Kidney tubule cell (primary cell): ENCODE measurements at regions not wholly inside any gene's neighbourhood (a gene's known extent, or its start where the extent isn't known, plus 50 kb on each side); places are given as distances from the start of the nearest gene placed in this dataset.
"Not testable (repeated sequence)": the region's sequence is repeated elsewhere in the genome, so short reads cannot be mapped to it uniquely, and the experiment has no call there.

Experiments used
- DNase-seq: peaks from one replicate; pipeline ENCODE4 v3.0.0-alpha.2; 2018; ENCODE audit warnings: low spot score

DNA sequence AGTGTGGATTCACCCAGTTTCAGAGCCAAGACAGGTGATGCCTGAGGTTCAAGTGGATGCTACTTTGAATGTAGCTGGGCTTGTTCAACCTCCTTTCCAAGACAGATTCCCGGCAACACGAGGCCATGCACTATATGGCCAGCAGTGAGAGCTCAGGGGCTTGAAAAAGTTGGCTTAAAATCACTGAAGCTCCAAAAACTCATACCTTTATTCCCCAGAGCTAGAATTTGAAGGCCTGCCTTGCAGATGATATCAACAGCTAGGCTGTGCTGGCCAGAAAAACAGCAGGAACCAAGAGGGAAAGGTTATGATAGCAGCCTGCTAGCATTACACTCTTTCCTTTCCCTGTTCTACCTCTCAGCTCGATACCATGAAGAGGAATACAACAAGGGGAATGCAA lies 120.2 kb upstream of the DAB2 start:
- DNase-seq, result no peak

DNA sequence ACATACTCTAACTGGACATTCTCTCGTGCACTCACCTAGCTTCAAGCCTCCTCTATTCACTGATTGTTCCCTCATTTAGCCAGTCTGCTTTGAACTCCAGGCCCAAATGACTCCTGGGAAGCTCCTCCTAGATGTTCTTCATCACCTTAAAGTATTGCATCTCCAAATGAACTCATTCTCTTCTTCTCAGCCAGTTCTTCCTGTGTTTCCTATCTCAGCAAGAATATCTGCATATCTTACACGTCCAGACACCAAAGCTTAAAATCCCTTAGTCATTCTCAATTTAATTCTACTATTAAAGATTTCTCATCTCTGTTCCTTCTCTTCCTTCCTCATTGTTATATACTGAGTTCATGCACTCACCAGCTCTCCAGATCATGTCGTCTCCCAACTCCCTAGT lies 118.6 kb upstream of the DAB2 start:
- DNase-seq, result peak; percentile 66

DNA sequence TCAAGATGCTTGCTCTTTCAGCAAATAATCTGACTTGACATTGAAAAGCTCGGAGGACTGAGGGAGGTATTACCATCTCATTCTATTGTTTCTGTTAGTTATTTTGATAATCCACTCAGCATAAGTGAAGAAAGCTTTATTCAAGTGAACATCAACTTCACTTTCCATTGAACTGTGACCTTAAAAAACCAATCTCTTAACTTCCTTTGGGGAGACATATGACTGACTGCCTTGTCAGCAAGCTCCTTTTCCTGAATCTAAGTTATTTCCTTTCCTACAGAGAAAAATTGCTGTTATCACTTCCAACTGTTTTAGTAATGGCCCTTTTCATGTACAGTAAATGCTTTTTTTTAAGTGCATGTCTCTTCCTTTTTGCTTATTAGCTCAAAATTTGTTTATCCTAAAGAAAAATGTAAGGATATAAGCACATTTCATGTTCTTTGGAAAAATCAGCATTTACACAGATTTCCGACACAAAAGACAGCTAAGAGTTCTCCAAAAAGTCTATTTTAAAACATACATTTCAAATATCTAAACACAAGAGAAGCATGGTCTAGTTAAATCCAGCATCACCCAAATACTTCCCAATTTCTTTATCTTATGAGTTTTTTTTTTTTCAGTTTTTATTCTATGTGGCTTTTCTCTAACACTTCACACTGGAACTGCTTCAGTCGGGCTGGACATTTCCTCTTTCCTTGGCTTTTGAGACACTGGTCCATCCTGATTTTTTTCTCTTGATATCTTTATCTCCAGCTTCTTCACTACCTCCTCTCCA lies 117.9 kb upstream of the DAB2 start:
- no peak for DNase-seq

DNA sequence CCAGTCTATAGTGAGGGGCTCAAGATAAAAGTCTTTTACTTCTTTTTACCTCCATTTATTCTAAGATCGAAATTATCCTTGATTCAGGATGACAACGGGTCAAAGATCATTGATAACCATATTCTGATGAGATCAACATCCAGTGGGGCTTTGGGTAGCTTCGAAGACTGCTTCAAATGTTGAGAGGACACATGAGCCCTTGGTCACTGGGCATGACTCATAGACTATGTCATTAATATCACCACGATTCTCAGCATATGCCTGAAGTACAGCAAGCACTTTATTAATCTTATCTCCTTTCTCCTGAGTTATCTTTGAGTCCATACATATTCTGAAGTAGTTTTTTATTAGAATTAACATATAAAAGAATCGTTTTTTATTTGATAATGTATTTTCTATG lies 117.1 kb upstream of the DAB2 start:
- no peak for DNase-seq

DNA sequence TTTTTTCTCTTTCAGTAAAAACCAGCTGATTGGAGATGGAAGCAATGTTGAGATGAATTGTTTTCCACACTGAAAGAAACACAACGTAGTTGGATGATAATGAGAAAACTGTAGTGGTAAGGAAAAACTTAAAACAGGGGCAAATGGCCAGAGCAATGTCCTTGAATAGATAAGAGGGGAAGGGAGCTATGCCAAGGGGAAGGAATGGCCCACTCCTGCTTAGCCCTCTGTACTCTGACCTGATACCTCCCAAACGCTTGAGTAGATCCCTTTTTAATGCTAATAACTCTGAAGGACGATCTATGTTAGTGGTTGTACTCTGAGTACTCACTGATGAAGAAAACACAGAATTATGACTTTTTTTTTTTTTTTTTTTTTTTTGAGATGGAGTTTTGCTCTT lies 114.7 kb upstream of the DAB2 start:
- no peak for DNase-seq

DNA sequence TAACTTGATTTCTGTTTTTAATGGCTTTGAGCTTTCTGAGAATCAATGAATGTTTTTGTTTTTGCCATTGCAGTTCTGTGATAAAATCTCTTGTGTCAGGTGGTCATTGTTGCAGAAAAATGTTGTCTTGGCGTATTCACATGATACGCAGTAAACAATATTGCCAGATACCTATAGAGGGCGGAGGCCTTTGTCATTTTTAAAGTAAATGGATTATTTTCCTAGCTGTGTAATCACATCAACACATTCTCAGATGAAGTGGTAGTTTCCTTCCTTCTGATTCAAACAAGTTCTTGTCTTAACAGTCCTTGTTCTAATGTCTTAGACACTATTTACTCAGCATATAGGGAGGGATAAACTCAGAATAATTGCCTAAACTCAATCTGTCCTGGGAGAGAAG lies 109.9 kb upstream of the DAB2 start:
- no peak for DNase-seq

DNA sequence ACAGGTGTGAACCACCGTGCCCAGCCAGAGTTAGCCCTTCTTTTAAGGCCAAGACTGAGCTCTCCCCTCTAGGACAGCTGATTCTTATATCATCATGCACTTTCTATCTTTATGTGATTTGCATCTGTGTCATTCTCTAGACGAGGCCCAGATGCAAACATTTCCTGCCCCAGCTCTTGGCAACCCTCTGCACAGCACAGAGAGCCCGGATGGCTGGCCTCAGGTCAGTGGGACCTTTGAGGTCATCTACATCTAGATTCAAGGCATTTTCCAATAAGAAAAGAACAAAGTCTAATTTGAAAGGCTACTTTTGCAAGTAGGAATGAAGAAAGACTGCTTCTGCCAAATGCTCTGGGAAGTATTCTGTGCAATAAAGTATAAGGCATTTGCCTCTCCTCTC lies 109.0 kb upstream of the DAB2 start:
- DNase-seq, result no peak

DNA sequence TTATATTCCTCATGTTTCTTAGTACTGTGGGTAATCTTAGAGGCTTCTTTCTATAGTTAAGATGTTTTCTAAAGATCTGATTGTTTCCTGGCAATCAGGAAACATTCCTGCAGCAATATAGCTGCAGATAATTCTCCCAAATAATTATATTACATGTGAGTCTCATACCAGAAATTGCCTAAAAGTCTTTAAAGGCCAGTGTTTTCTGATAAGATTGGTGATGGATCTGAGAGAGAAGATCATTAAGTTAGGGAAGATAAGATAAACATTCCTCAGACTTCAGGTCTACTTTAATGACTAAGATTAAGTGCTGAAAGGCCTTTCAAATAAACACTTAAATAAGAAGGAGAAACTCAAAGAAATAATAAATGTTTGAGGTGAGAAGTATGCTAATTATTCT lies 107.7 kb upstream of the DAB2 start:
- no peak for DNase-seq

DNA sequence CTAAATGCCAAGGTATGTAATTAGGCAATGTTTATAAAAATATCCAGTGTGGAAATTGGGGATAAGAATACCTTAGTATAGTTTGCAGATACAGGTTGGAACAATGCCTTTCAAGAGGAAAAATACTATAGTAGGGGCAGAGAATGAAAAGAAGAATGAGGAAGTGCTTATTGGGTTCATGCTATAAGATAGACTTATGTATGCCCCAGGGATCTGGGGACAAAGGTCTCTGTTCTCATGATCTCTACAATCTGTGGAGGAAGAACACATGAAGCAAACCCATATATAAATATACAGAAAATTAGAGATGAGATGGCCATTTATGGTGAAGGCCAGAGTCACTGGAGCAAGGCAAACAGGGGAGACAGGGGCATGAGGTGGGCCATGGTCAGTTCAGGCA lies 106.5 kb upstream of the DAB2 start:
- no peak for DNase-seq

DNA sequence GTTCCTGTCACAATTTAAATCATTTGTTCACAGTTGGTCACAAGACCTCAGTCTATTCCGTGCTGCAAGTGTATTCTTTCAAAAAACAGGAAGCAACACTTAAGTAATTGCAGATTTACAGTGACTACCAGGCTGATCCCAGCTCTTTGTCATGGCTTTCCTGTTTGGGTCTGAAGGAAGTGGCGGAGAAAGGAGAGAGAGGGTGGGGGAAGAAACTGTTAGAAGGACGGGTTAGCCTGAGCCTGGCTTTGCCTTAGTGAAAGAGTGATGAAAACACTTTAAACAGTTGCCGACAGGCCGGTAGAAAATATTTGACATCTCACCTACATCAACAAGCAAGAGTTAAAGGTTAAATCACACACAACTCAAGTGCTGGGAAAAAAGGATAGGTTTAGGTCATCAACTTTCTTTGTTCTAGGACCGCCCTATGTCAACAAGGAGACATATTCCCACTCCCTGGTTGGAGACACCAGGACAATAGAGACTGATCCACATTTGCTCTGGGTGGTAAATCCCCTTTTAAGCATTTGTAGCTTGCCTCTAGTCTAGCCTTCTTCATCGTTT lies 102.2 kb upstream of the DAB2 start:
- DNase-seq, result no peak

DNA sequence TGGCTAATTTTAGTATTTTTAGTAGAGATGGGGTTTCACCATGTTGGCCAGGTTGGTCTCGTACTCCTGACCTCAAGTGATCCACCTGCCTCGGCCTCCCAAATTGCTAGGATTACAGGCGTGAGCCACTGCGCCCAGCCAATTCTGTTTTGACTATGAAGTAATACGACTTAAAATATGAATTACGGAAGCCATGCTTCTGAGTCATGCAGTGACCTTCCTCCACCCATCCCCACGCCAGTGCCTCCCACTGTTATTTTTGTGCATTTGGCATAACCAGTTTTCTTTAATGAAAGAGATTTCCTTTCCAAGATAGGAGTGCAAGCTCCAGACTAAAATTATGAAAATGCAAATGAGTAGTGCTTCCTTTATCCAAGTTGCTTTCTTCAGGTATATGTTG lies 101.0 kb upstream of the DAB2 start:
- not testable (repeated sequence) for DNase-seq

DNA sequence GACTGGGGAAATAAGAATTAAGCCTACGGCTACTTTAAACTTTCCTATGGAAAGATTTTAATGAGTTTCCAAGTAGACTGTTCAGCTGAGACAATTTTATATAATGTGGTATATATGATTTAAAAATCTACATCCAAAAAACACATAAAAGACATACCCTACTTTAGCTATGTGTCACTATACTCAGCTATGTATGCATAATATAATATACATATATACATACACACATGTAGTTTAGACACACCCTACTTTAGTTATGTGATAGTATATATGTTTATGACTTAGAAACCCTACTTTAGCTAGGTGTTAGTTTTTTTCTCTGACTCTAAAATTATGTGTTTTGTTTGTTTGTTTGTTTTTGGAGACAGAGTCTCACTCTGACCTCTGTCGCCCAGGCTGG lies 100.5 kb upstream of the DAB2 start:
- DNase-seq, result no peak

DNA sequence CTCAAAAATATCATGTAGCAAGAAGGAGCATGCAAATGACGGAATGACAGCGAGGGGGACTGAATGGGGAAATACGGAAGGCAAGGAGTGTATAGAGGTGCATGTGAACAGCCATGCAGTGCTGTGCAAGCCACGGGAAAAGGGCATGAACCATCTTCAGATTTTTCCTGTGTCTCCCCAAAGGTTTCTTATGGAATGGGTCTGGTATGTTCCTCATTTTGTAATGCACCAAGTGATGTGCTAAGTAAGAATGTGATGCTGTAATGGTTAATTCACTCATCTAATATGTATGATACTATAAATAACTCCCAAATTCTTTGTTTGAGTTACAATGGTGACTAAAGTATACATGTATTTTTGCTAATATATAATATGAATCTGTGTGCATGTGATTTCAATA lies 99.0 kb upstream of the DAB2 start:
- DNase-seq, result no peak

DNA sequence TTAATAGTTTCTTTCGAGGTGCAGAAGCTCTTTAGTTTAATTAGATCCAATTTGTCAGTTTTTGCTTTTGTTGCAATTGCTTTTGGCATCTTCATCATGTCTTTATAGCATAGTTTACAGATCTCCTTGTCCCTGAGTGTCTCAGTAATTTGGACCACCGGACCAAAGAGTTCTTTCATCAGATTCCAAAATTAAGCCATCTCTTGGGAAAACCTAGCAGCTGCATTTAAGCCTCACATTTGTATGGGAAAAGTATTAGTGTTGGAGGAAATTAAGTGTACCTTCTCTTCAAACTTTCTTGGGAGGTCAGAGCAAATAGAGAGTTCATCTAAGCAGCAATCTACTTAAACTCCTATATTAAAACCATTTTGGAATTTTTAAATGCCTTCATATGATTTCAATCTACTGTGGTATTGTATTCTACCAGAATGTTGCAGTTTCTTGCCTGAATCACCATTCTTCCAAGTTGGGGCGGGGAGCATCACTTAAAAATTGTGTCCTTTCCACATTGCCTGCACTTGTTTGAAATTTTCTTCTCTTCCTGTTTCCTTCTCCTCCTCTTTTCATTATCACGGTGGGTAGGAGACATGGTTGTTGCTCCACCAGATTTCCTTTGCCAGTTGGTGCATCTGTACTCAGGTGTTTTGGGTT lies 97.3 kb upstream of the DAB2 start:
- no peak for DNase-seq

DNA sequence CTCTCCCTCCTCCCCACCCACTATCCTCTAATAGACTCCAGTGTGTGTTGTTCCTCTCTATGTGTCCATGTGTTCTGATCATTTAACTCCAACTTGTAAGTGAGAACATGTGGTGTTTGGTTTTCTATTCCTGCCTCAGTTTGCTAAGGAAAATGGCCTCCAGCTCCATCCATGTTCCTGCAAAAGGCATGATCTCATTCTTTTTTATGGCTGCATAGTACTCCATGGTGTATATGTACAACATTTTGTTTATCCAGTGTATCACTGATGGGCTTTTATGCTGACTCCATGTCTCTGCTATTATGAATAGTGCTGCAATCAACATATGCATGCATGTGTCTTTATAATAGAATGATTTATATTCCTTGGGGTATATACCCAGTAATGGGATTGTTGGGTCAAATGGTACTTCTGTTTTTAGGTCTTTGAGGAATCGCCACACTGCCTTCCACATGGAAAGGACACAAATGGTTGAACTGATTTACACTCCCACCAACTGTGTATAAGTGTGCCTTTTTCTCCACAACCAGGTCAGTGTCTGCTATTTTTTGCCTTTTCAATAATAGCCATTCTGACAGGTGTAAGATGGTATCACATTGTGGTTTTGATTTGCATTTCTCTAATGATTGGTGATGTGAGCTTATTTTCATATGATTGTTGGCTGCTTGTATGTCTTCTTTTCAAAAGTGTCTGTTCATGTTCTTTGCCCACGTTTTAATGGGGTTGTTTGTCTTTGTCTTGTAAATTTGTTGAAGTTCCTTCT lies 96.5 kb upstream of the DAB2 start:
- no peak for DNase-seq

DNA sequence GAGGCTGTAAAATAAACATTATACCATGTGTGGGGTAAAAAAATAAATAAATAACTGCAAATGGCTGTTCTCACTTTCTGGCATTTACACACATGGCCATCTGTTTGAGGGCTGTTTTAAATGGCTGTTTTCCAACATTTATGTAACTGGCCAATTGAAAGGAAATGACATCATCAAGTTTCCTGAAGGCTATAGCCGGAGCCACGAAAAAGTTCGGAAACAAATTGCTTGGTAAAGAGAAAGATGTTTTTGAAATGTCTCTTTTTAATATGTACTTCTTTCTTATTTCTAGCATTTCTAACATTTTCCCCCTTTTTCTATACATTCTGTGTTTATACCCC lies 95.4 kb upstream of the DAB2 start:
- DNase-seq, result peak; percentile 59

DNA sequence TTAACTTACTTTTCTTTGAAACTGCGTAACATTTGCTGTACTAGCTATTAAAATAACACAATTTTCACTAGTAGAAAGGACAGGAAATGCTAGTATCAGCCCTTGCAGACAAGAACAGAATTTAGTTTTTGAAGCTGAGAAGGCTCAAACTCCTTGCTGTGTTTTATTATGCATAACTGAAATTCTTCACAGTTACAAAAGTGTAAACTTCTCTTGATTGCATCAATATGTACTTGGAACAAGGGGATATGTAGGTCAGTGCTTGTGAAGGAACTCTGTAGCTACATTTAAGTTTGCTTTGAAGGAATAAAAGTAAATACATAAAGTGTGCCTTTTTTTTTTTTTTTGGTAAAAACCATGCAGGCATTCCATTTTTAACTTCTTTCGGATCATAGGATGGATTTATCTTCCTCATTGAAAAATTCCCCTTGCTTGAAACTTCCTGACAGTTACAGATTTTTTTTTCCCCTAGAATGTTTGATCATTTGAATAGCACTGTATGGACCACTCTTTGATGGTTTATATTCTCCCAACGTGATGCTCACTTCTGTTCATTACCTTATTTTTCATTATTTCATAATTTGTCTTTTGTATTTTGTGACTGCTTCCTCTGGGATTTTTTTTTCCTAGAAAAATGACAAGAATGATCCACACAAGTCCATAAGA lies 94.9 kb upstream of the DAB2 start:
- peak; percentile 60 for DNase-seq

DNA sequence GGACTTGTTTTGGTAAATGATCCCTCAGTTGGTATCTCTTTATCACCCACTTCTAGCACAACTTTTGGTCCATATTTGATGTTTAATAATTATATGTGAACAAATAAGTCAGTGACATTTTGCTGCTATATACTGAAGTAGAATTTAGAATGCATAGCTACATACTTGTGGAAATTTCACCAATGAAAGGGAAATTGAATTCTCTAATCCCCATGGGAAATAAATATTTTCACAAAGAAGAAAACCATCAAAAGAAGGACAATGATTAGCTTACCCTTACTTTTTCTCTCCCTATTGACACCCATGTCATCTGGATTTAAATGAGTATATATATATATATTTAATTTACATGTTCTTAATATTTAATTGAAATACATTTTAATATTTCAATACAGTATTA lies 94.3 kb upstream of the DAB2 start:
- DNase-seq, result no peak

DNA sequence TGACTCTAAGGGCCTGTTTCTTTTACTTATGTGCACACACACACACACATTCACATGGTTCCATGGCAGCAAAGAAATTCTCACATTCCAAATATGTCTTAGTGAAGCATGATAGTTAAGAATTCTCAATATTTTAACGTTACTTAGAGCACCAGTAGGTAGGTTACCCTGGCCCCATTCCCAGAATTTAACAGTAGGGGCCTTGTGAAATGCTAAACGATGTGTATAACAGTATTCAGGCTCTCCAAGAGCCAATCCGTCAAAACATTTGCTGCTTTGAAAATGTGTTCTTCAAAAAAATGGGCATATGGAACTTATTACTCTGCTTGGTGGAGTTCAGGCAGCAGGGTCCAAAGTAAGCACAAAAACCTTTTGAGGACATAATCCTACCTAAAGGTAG lies 93.7 kb upstream of the DAB2 start:
- peak; percentile 57 for DNase-seq

DNA sequence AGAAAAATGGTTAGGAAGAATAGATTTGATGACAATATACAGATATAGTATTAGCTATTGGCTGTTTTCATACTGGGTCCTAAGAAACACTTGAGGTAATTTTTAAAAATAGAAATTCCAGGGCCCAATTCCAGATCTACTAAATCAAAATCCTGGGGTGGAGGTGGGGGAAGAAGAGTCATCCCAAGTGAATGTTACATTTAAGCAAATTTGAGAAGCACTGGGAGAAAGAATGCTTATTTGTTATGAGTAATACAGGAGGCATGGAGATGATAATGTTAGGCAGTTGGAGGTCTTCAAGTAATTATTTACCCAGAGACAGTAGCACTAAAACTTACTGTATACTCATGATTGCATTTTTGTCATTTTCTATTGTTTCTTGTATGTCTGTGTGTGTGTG lies 93.0 kb upstream of the DAB2 start:
- peak; percentile 96 for DNase-seq

DNA sequence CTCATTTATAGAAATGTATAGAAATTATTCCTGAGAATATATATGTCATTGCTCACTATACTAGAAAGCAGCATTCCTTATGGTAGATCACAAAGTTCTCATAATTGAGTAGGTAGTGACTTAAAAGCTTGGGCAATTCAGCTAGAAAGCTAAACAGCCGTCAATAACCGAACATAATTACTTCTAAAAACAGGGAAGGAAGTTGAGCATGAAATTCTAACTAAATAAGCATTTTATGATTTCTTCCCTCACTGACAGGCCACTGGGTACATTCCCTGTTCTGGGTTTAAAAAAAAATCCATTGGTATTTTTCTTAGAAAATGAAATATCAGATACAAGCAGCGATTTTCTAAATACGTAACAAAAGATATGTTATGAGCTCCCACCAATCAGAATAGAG lies 91.1 kb upstream of the DAB2 start:
- DNase-seq, result no peak

DNA sequence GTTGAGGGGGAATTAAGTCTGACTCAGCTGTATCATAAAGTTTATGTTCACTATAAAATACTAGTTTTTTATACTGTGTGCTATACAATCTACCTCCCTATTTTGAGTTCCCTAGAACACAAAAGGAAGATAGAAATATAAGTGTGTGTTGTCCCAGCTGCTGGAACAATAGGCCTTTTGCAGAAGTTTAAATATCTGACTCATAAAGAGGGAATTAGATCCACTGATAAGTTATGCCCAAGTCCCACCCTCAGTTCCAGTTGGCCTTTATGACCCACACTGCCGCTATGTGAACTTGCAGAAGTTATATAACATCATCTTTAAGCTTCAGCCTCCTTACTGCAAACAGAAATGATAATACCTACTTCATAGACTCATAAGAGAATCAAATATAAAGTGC lies 88.5 kb upstream of the DAB2 start:
- DNase-seq, result peak; percentile 42

DNA sequence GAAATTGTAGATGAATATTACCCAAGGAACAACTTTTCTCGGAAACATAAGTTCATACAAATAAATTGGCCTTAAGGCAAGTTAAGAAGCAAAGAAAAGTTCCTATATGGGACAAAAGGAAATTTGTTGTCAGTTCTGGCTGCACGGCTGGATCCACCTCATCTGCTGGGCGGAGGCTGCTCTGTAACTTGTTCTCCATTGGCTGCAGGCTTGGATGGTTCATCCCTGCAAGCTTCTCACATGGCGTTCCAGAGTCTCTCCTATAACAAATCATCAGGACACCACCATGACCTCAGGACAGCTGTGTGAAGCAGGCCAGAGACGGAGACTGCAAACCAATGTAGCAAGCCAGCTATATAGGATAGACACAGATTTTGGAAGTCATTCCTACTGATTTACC lies 81.4 kb upstream of the DAB2 start:
- no peak for DNase-seq
